ENCODE measurements at regions not wholly inside any gene's neighbourhood (a gene's known extent, or its start where the extent isn't known, plus 50 kb on each side); places are given as distances from the start of the nearest gene placed in this dataset.

DNA sequence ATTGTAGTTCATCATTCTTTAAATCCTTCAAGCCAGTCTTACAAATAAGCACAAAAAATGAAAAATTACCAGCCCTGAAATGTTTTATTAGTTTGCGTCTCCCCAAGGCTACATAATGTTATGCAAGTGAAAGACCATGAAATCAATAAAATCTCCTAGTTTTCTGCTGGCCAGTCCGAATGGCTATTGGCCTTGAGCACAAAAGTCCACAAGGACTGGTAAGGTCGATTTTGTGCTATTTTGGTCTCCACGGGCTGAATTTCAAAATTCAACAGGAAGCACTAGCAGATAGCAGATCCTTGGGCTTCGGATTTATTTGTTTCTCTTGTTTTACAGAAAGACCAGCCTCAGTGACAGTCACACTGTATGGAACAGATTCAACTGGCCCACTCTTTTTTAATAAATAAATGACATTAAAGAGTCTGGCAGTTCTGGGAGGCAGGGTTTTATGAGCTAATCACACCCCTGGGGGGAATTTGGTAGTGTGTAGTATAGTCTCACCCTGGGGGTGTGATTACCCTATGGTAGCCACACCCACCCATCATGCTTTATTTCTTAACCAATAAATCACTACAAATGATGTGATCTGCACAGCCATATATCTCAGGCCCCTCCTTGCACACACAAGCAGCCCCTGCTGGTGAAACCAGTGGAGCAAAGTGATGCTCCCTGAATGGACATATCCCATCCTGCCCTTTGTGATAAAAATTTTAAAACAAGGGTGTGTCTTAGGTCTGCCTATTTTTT lies 51.1 kb upstream of the TMEM33 start:
- Mint-ChIP-seq H3K9me3 (ENCODE audit: low read depth) (no peaks in the 10 kb centered on the region), H3K4me3 (ENCODE audit: low read depth) (no peak overlapping the region), H3K4me1 (ENCODE audit: low read depth) (peaks cover 9% of the 10 kb centered on the region), H3K27me3 (peaks cover 85% of the 10 kb centered on the region), H3K36me3 (ENCODE audit: insufficient read depth) (no peaks in the 10 kb centered on the region), H3K27ac (no peak overlapping the region)
- no peak for DNase-seq (ENCODE audit: low spot score, unreplicated experiment)
- TF ChIP-seq, protein P1, sequence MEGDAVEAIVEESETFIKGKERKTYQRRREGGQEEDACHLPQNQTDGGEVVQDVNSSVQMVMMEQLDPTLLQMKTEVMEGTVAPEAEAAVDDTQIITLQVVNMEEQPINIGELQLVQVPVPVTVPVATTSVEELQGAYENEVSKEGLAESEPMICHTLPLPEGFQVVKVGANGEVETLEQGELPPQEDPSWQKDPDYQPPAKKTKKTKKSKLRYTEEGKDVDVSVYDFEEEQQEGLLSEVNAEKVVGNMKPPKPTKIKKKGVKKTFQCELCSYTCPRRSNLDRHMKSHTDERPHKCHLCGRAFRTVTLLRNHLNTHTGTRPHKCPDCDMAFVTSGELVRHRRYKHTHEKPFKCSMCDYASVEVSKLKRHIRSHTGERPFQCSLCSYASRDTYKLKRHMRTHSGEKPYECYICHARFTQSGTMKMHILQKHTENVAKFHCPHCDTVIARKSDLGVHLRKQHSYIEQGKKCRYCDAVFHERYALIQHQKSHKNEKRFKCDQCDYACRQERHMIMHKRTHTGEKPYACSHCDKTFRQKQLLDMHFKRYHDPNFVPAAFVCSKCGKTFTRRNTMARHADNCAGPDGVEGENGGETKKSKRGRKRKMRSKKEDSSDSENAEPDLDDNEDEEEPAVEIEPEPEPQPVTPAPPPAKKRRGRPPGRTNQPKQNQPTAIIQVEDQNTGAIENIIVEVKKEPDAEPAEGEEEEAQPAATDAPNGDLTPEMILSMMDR (IDR thresholded peaks at IDR 0.05; ENCODE audit: unreplicated experiment), result no peak

DNA sequence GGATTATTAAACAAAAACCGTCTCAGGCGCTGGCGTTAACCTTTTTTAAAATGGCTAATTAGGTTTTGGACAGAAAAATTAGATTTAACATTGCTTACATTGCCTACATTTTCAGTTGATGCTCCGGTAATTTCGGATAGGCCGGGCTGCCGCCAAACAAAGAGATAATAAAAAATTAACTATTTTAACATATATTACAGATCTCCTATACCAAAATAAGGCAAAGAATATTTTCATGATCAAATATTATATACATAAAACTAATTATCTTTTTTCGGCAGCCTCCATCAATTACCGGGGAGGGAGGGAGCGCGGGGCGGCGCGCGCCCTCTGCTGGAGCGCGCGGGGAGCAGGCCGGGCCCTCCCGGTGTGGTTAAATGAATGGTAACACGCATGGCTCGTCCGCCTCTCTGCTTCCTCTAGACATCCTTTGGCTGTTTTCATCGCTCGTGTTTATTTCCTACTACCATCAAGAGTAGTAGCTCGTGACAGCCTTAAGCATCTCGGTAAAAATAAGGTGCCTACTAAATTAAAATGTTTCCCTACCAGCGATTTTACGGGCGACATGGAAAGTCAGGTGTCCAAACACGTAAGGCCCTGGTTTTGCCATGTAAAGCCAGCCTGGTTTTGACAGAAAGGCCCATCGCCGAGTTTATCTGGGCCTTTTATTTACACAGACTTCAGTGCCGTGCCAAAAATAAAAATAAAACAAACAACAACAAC lies 52.4 kb upstream of the TMEM33 start:
- H3K4me1 Mint-ChIP-seq (ENCODE audit: low read depth), result peaks cover 14% of the 10 kb centered on the region
- H3K9me3 Mint-ChIP-seq (ENCODE audit: low read depth), result no peaks in the 10 kb centered on the region
- peaks cover 94% of the 10 kb centered on the region for H3K27me3 Mint-ChIP-seq
- TF ChIP-seq, protein P1 (IDR thresholded peaks at IDR 0.05; ENCODE audit: unreplicated experiment), result peak; percentile 99
- no peak overlapping the region for H3K27ac Mint-ChIP-seq
- H3K36me3 Mint-ChIP-seq (ENCODE audit: insufficient read depth), result no peaks in the 10 kb centered on the region
- no peak overlapping the region for H3K4me3 Mint-ChIP-seq (ENCODE audit: low read depth)
- no peak for DNase-seq (ENCODE audit: low spot score, unreplicated experiment)

DNA sequence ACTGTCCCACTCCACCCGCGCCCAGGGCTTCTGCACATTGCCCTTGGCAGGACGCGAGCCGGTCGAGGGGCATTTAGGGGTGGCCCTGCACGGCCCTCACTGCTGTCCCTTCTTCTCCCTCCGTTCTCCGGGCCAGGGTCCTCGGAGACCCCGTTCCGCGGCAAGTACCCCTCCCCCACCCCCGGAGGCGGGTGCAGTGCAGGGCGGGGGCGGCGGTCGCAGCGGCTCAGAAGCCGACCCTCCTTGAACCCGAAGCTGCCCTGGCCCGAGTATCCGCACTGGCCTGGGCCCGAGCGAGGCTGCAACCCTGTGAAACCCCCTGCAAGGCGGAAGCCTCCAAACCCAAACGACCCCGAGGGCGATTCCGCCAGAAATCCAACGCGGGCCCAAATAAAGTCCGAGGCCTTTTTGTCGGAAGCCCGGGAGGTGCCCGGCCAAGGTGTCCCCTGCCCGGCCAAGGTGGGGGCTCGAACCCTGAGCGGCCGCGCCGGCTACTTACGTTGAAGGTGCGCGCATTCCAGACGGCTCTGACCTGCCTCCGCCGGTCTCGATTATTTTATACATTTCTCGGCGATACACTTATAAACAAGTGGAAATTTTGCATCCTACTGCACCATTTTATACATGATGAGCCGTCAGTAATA lies 53.1 kb upstream of the TMEM33 start:
- DNase-seq (ENCODE audit: low spot score, unreplicated experiment), result no peak
- peaks cover 94% of the 10 kb centered on the region for H3K27me3 Mint-ChIP-seq
- no peak overlapping the region for H3K4me3 Mint-ChIP-seq (ENCODE audit: low read depth)

GRCh38 chr4:41880840-41881831 lies 54.1 kb upstream of the TMEM33 start:
- no peaks in the 10 kb centered on the region for H3K9me3 Mint-ChIP-seq (ENCODE audit: low read depth)
- TF ChIP-seq, protein P1 (IDR thresholded peaks at IDR 0.05; ENCODE audit: unreplicated experiment), result no peak
- no peaks in the 10 kb centered on the region for H3K36me3 Mint-ChIP-seq (ENCODE audit: insufficient read depth)
- no peak overlapping the region for H3K27ac Mint-ChIP-seq
- H3K4me3 Mint-ChIP-seq (ENCODE audit: low read depth), result peak overlapping the region; percentile 59
- H3K4me1 Mint-ChIP-seq (ENCODE audit: low read depth), result peaks cover 14% of the 10 kb centered on the region
- H3K27me3 Mint-ChIP-seq, result peaks cover 94% of the 10 kb centered on the region
- DNase-seq (ENCODE audit: low spot score, unreplicated experiment), result no peak

More for the DNA sequence above, 53.1 kb upstream of the TMEM33 start:
- Mint-ChIP-seq H3K9me3 (ENCODE audit: low read depth) (no peaks in the 10 kb centered on the region), H3K36me3 (ENCODE audit: insufficient read depth) (no peaks in the 10 kb centered on the region), H3K27ac (no peak overlapping the region), H3K4me1 (ENCODE audit: low read depth) (peaks cover 14% of the 10 kb centered on the region)
- TF ChIP-seq, protein P1 (IDR thresholded peaks at IDR 0.05; ENCODE audit: unreplicated experiment), result no peak
